ENCODE measurements at regions not wholly inside any gene's neighbourhood (a gene's known extent, or its start where the extent isn't known, plus 50 kb on each side); places are given as distances from the start of the nearest gene placed in this dataset.

GRCh38 chr5:174558190-174558589, 166.2 kb upstream of the MSX2 start:
- no peak for TF ChIP-seq POLR2A (IDR thresholded peaks at IDR 0.05; ENCODE audit: low read depth, low read length)
- TF ChIP-seq TAF1 (IDR thresholded peaks at IDR 0.05; ENCODE audit: low read depth, low read length) = no peak

All from GM12891 (cell line).